LoVo (cell line): ENCODE measurements at regions not wholly inside any gene's neighbourhood (a gene's known extent, or its start where the extent isn't known, plus 50 kb on each side); places are given as distances from the start of the nearest gene placed in this dataset.
"Not testable (repeated sequence)": the region's sequence is repeated elsewhere in the genome, so short reads cannot be mapped to it uniquely, and the experiment has no call there.

Source experiments
- DNase-seq: peaks from one replicate; pipeline ENCODE4 v3.0.0-alpha.2; 2016; ENCODE audit warnings: low spot score

DNA sequence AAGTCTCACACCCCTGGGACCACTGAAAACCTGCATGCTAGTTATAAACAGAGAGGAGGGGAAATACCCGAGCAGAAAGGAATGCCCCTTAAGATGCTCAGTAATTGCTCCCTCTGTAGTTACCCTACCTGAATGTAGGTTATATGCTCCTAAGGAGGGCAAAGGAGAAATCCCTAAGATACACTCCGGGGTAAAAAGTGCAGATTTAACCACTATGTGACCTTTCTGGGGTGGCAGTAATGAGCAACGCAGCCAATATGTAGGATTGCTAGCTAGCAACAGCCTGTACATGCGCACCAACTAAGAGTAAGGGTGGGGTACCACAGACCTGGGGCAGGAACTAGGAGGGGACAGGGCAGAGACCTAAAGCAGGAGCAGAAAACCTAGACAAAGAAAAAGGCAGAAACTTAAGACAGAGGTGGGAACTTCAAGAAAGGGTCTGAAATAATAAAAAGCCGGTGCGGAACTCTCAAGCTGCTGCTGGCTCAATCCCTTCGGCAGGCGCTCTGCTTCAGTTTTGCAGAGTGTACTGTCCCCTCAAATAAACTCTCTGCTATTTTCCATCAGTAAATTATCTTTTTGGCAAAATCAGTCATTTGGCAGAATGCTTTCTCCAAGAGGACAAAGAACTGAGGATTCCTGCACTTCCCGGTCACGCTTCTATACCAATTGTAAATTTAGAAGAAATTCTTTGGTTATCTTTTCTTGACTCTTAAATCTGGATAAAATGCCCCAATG lies 823.8 kb downstream of the CDH11 start:
- DNase-seq: no peak

DNA sequence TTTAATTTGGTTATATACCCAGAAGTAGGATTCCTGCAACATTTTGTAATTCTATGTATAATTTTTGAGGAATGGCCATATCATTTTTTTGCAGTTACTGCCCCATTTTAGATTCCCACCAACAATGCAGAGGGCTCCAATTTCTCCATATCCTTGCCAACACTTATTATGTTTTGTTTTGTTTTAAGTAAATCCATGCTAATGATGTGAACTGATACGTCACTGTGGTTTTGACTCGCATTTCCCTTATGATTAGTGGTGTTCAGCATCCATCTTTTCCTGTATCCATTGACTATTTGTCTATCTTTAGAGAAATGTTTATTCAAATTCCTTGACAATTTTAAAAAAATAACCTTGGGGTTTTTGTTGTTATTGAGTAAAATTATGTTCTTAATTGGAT lies 826.4 kb downstream of the CDH11 start:
- no peak for DNase-seq

DNA sequence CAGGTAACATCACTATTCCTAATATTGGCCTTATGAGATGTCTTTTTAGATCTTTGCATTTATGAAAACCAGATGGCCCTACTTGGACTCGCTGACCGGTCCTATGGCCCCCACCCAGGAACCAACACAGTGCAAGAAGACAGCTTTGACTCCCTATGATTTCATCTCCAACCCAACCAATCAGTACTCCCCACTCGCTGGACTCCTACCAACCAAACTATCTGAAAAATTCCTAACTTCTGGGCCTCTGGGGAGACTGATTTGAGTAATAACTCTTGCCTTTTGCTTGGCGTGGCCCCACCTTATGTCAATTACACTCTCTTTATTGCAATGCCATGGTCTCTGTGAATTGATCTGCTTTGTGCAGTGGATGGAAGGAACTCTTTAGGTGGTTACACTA lies 828.9 kb downstream of the CDH11 start:
- DNase-seq: no peak

GRCh38 chr16:64292161-64292560 lies 829.7 kb downstream of the CDH11 start:
- no peak for DNase-seq

DNA sequence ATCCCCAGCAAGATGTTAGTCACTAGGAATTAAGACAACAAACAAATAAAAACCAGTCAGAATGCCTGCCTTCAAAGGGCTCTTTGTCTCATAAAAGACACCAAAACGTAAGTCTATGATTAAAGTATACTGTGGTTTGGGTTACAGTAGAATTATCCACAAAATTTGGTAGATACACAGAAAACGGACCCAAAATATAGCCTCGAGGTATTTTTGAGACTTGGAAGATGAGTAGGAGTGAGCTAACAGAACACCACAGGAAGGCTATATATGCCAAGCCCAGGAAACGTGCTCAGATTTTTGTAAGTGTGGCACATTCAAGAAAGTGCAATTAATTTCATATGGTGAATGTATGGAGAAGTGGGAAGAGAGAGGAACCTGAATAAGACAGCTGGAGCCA lies 831.4 kb downstream of the CDH11 start:
- no peak for DNase-seq

GRCh38 chr16:64287655-64288528 lies 834.0 kb downstream of the CDH11 start:
- DNase-seq: no peak

- no peak for DNase-seq
These were observed 839.7 kb downstream of the CDH11 start for GRCh38 chr16:64282181-64282580.

DNA sequence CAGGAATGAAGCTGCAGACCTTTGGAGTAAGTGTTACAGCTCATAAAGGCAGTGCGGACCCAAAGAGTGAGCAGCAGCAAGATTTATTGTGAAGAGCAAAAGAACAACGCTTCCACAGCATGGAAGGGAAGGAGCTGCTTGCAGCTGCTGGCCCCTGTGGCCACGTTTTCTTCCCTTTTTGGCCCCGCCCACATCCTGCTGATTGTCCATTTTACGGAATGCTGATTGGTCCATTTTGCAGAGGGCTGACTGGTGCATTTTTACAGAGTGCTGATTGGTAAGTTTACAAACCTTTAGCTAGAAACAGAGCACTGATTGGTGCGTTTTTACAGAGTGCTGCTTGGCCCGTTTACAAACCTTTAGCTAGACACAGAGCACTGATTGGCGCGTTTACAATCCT lies 841.5 kb downstream of the CDH11 start:
- no peak for DNase-seq

DNA sequence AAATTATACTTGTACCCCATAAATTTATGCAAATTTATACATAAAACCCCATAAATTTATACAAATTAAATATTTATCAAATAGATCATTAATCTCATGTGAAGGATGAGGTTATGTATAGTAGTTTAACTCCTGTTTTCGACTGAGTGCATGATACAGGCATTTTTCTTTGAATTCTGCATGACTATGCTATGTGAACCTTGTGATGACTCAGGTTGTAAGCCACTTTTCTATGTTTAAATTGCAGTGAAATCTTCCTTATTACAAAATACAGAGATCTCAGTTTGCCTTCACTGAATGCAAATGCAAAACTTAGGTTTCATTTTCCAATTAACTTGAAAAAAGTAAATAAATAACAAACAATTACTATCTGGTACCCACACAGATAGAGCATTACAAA lies 843.7 kb downstream of the CDH11 start:
- DNase-seq: no peak

DNA sequence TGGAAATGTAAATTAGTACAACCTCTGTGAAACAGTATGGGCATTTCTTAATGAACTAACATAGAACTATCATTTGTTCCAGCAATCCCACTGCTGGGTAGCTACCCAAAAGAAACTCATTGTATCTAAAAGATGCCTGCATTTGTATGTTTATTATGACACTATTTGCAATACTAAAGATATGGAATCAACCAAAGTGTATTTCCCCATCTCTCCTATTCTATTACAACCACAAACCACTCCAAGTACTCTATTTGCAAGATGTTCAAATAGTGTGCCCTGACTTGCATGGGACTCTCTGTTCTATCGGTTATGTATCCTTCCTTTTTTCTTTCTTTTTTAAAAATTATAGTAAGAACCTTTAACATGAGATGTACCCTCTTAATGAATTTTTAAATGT lies 845.2 kb downstream of the CDH11 start:
- no peak for DNase-seq

DNA sequence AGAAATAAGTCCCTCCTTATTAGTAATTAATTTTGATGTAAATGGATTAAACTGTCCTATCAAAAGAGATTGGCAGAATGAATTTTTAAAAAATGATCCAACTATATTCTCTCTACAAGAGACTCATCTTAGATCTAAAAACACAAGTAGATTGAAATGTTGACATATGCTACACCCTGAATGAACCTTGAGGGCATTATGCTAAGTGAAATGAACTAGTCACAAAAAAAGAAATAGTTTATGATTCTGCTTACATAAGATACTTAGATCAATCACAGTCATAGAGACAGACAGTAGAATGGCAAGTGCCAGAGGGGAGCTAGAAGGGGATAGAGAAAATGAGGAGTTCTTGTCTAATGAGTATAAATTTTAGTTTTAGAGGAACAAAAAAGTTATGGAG lies 849.8 kb downstream of the CDH11 start:
- no peak for DNase-seq

DNA sequence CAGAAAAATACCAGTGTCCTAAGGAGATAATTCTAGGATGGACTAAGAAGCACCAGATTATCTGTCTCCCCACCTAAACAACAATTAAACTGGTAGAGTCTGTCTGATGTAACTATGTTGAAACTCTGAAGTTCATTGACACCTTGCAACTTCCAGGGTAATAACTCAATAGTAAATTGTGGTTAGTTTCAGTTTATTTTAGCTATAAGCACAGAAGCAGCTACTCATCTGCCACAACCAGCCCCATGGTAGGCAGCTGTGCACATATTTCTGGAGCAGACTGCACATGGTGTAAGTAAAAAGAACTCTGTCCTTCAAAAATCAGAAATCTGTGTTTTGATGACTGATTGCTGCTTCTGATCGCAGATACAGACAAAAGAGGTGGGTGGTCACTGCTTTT lies 852.1 kb downstream of the CDH11 start:
- no peak for DNase-seq

GRCh38 chr16:64265756-64266155 lies 856.1 kb downstream of the CDH11 start:
- no peak for DNase-seq

- not testable (repeated sequence) for DNase-seq
These were observed 861.0 kb downstream of the CDH11 start for GRCh38 chr16:64260631-64261401.

- no peak for DNase-seq
These were observed 867.2 kb downstream of the CDH11 start for GRCh38 chr16:64254443-64255367.

DNA sequence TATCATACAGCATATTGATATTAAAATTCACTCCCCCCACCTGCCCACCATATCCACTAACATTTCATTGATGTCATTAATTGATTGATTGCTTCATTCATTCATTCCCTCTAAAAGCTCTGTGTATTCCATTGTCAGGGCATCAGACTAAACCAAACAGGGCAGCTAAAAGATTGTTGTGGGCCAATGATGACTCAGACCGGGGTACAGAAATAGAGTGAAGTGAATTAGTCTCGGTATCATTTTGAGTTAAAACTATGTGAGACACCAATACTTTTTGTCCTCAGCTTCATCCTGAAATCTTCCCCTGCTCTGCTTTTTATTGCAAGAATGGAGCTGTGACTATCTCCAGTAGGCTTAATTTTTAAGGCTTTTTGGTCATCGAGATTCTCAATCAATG lies 868.3 kb downstream of the CDH11 start:
- DNase-seq: no peak

- DNase-seq: no peak
These were observed 868.8 kb downstream of the CDH11 start for GRCh38 chr16:64253096-64253495.

DNA sequence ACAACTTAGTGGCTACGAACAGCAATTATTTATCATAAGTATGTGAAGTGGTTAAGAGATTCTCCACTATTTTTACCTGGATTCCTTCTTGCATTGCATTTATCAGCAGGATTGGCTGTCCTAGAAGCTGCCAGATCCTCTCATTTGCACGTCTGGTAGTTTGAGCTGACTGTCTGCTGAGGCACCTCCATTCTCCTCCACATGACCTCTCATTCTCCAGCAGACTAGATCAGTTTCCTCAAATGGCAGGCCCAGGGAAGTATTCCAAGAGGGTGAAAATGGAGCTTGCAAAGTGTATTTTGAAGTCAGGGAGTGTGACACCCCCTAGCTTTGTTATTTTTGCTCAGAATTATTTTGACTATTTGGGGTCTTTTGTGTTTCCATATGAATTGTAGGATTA lies 870.1 kb downstream of the CDH11 start:
- no peak for DNase-seq

- no peak for DNase-seq
These were observed 871.0 kb downstream of the CDH11 start for GRCh38 chr16:64250866-64251265.

- DNase-seq: no peak
These were observed 879.4 kb downstream of the CDH11 start for GRCh38 chr16:64242492-64242891.

DNA sequence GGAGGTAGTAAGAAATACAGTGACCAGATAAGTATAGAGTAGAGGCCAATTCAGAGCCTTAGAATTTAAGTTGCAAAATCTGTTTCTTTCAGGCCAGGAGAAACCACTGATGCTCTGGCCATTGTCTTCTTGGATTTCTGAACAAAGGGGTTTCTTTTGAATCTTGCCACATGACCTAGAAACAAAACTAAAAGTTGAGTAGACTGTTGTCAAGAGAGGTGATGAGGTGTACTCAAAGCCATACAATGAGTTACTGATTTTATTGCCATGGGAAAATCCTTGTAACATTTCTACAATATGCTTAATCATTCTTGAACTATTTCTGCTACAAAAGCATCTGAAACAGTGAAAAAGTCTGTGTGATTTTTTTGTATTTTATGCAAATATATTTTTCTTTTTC lies 881.3 kb downstream of the CDH11 start:
- DNase-seq: no peak

- no peak for DNase-seq
These were observed 883.3 kb downstream of the CDH11 start for GRCh38 chr16:64238571-64238970.
